H1 (cell line): ENCODE measurements at regions not wholly inside any gene's neighbourhood (a gene's known extent, or its start where the extent isn't known, plus 50 kb on each side); places are given as distances from the start of the nearest gene placed in this dataset.

Experiments
- CTCF ChIA-PET: fragments of 300-600 bp; sonication (Branson Sonifier 250); formaldehyde crosslinking; loops from one replicate; lab custom pipeline; 2021; ENCODE audit not compliant: partially characterized antibody; lab: Charles Lee
- POLR2A ChIA-PET: fragments of 300-600 bp; sonication (Branson Sonifier 250); formaldehyde crosslinking; loops from one replicate; lab custom pipeline; 2021; ENCODE audit warnings: inconsistent platforms; ENCODE audit not compliant: partially characterized antibody; lab: Charles Lee
- DNase-seq, 2 experiments: peaks; one replicate each; pipeline versions ENCODE4 v3.0.0 to v3.0.0-alpha.2; 2010 to 2022; ENCODE audit warnings: low spot score in 2 of 2, low read depth in 1 of 2, mixed read lengths in 1 of 2
- FAIRE-seq: peaks from 2 replicates; lab custom pipeline; 2011; peaks lifted over from hg19 to GRCh38; lab: Jason Lieb, UNC
- H2AFZ ChIP-seq: 2 replicates; pipeline ENCODE4 v1.8.1; 2012; ENCODE audit warnings: low read length, inconsistent platforms
- H2AK5ac ChIP-seq: 2 replicates; pipeline ENCODE4 v1.6.1; 2013; ENCODE audit warnings: low read depth, low read length
- H2BK120ac ChIP-seq: replicated peaks from 2 replicates; pipeline ENCODE3; 2013; ENCODE audit warnings: low read depth, low read length, inconsistent platforms
- H2BK12ac ChIP-seq: 2 replicates; pipeline ENCODE4 v1.6.1; 2013; ENCODE audit warnings: low read depth, low read length
- H2BK15ac ChIP-seq: 2 replicates; pipeline ENCODE4 v1.6.1; 2013; ENCODE audit warnings: low read length
- H2BK20ac ChIP-seq: 2 replicates; pipeline ENCODE4 v1.6.1; 2013; ENCODE audit warnings: low read length
- H2BK5ac ChIP-seq: 2 replicates; pipeline ENCODE4 v1.6.1; 2013; ENCODE audit warnings: low read depth, low read length
- H3K14ac ChIP-seq: 2 replicates; pipeline ENCODE4 v1.6.1; 2013; ENCODE audit warnings: inconsistent platforms; ENCODE audit not compliant: insufficient read length
- H3K18ac ChIP-seq: 2 replicates; pipeline ENCODE4 v1.6.1; 2013; ENCODE audit warnings: low read length; ENCODE audit errors: extremely low read depth
- H3K23ac ChIP-seq: 2 replicates; pipeline ENCODE4 v1.6.1; 2013; ENCODE audit warnings: inconsistent platforms; ENCODE audit not compliant: insufficient read length
- H3K23me2 ChIP-seq: 2 replicates; pipeline ENCODE4 v1.6.1; 2013; ENCODE audit warnings: low read depth, low read length
- H3K27ac ChIP-seq: 2 replicates; pipeline ENCODE4 v1.6.1; 2011; ENCODE audit warnings: low read depth, low read length, inconsistent platforms
- H3K27me3 ChIP-seq, 4 experiments: replicated peaks in 1 of 4; 1 replicate in 1 of 4; 2 replicates in 3 of 4; pipeline versions ENCODE4 v1.6.1 to v1.8.1; 2011 to 2013; ENCODE audit warnings: low read length in 3 of 4, mild to moderate bottlenecking in 3 of 4, inconsistent platforms in 2 of 4, mixed read lengths in 2 of 4, moderate library complexity in 1 of 4; ENCODE audit not compliant: control insufficient read depth in 3 of 4, insufficient read depth in 3 of 4; ENCODE audit errors: extremely low read depth in 1 of 4
- H3K36me3 ChIP-seq, 4 experiments: 2 replicates each; pipeline versions ENCODE4 v1.6.1 to v1.8.1; 2011 to 2013; ENCODE audit warnings: mild to moderate bottlenecking in 4 of 4, low read length in 3 of 4, moderate library complexity in 2 of 4, control low read depth in 1 of 4, inconsistent platforms in 1 of 4; ENCODE audit not compliant: insufficient read depth in 4 of 4, control insufficient read depth in 2 of 4
- H3K4ac ChIP-seq: replicated peaks from 2 replicates; pipeline ENCODE3; 2013; ENCODE audit warnings: low read length, low read depth, mixed read lengths, inconsistent platforms; ENCODE audit not compliant: insufficient read length
- H3K4me1 ChIP-seq, 4 experiments: replicated peaks in 1 of 4; 1 replicate in 1 of 4; 2 replicates in 3 of 4; pipeline versions ENCODE4 v1.6.1 to v1.8.1; 2011 to 2013; ENCODE audit warnings: low read length in 3 of 4, inconsistent platforms in 2 of 4, mixed read lengths in 1 of 4; ENCODE audit not compliant: insufficient read depth in 4 of 4, control insufficient read depth in 3 of 4
- H3K4me2 ChIP-seq, 2 experiments: 2 replicates each; pipeline versions ENCODE4 v1.6.1 to v1.8.1; 2011 to 2013; ENCODE audit warnings: low read depth in 2 of 2, low read length in 2 of 2, control low read depth in 1 of 2, inconsistent platforms in 1 of 2, mild to moderate bottlenecking in 1 of 2; ENCODE audit not compliant: insufficient read depth in 1 of 2
- H3K4me3 ChIP-seq, 4 experiments: fragments of 200-600, 300-600 bp in 1 of 4; sonication (generic), shearing (Covaris generic), sonication (Bioruptor Twin) in 1 of 4; 2 replicates each; pipeline versions ENCODE4 v1.5.1 to v1.8.1; 2011 to 2016; ENCODE audit warnings: low read length in 4 of 4, low read depth in 3 of 4, control low read depth in 2 of 4, inconsistent platforms in 2 of 4, mild to moderate bottlenecking in 2 of 4, mixed read lengths in 1 of 4, moderate library complexity in 1 of 4; ENCODE audit not compliant: insufficient read depth in 2 of 4; ENCODE audit errors: extremely low read depth in 1 of 4
- H3K56ac ChIP-seq: replicated peaks from 2 replicates; pipeline ENCODE3; 2013; ENCODE audit warnings: low read depth, mild to moderate bottlenecking, mixed read lengths, low read length, inconsistent platforms; ENCODE audit not compliant: insufficient read length
- H3K79me1 ChIP-seq: 2 replicates; pipeline ENCODE4 v1.6.1; 2013; ENCODE audit warnings: low read depth, low read length, control low read depth
- H3K79me2 ChIP-seq, 2 experiments: 2 replicates each; pipeline versions ENCODE4 v1.6.1 to v1.8.1; 2012 to 2013; ENCODE audit warnings: low read length in 2 of 2, mild to moderate bottlenecking in 2 of 2, inconsistent platforms in 1 of 2; ENCODE audit not compliant: insufficient read depth in 2 of 2, control insufficient read depth in 1 of 2
- H3K9ac ChIP-seq, 4 experiments: replicated peaks in 1 of 4; 1 replicate in 1 of 4; 2 replicates in 3 of 4; pipeline versions ENCODE4 v1.6.1 to v1.8.1; 2011 to 2013; ENCODE audit warnings: low read depth in 3 of 4, low read length in 3 of 4, control low read depth in 2 of 4, mild to moderate bottlenecking in 2 of 4, moderate library complexity in 2 of 4, inconsistent platforms in 1 of 4; ENCODE audit errors: extremely low read depth in 1 of 4
- H3K9me3 ChIP-seq, 2 experiments: 2 replicates each; pipeline versions ENCODE4 v1.6.1 to v1.8.1; 2012 to 2013; ENCODE audit warnings: mild to moderate bottlenecking in 2 of 2, moderate library complexity in 2 of 2, control low read depth in 1 of 2, inconsistent platforms in 1 of 2, low read depth in 1 of 2, low read length in 1 of 2, mixed read lengths in 1 of 2; ENCODE audit not compliant: insufficient read depth in 2 of 2
- H4K20me1 ChIP-seq, 2 experiments: replicated peaks in 1 of 2; 2 replicates each; pipeline versions ENCODE3 to v1.8.1; 2011 to 2013; ENCODE audit warnings: inconsistent platforms in 2 of 2, low read length in 2 of 2, mild to moderate bottlenecking in 1 of 2; ENCODE audit not compliant: insufficient read depth in 2 of 2, control insufficient read depth in 1 of 2
- H4K5ac ChIP-seq: 2 replicates; pipeline ENCODE4 v1.6.1; 2013; ENCODE audit warnings: low read length, low read depth, mixed read lengths, inconsistent platforms; ENCODE audit not compliant: insufficient read length
- H4K8ac ChIP-seq: 2 replicates; pipeline ENCODE4 v1.8.0; 2013; ENCODE audit warnings: mild to moderate bottlenecking, moderate library complexity, low read length, inconsistent platforms; ENCODE audit not compliant: insufficient read depth; ENCODE audit errors: extremely low read depth
- H4K91ac ChIP-seq: replicated peaks from 2 replicates; pipeline ENCODE3; 2013; ENCODE audit warnings: low read length, mixed read lengths, inconsistent platforms; ENCODE audit not compliant: insufficient read length
- BCL11A ChIP-seq, 2 experiments: IDR thresholded peaks; one replicate each; pipeline ENCODE4 v1.6.1; 2011; ENCODE audit warnings: low read depth in 2 of 2, low read length in 2 of 2, mild to moderate bottlenecking in 2 of 2
- CEBPB ChIP-seq: IDR thresholded peaks from 2 replicates; pipeline ENCODE4 v1.6.1; 2012; ENCODE audit warnings: low read depth, low read length
- CREB1 ChIP-seq: IDR thresholded peaks from 2 replicates; pipeline ENCODE4 v1.6.1; 2012; ENCODE audit warnings: inconsistent platforms
- GTF2F1 ChIP-seq: IDR thresholded peaks from 2 replicates; pipeline ENCODE4 v1.6.1; 2012; ENCODE audit warnings: low read depth, low read length, improper control_type of control experiment, borderline replicate concordance
- KDM4A ChIP-seq: IDR thresholded peaks from one replicate; pipeline ENCODE4 v1.7.1; 2012; ENCODE audit warnings: low read depth, mild to moderate bottlenecking, moderate library complexity, low read length, inconsistent platforms; ENCODE audit not compliant: severe bottlenecking
- SIN3A ChIP-seq, 2 experiments: IDR thresholded peaks in 1 of 2; conservative IDR thresholded peaks in 1 of 2; 2 replicates each; pipeline ENCODE4 v1.6.1; 2011 to 2012; ENCODE audit warnings: low read length in 2 of 2, improper control_type of control experiment in 1 of 2, low read depth in 1 of 2, mild to moderate bottlenecking in 1 of 2
- SIX5 ChIP-seq: IDR thresholded peaks from 2 replicates; pipeline ENCODE4 v1.6.1; 2011; ENCODE audit warnings: mild to moderate bottlenecking, low read depth, low read length
- SP1 ChIP-seq: IDR thresholded peaks from 2 replicates; pipeline ENCODE4 v1.6.1; 2011; ENCODE audit warnings: low read depth, low read length
- TAF7 ChIP-seq: optimal IDR thresholded peaks from 2 replicates; pipeline ENCODE3; 2011; ENCODE audit warnings: low read depth, mild to moderate bottlenecking, inconsistent platforms, low read length, moderate library complexity, borderline replicate concordance
- WGBS, 2 experiments: shearing (Covaris generic) in 1 of 2; methylation state at CpG; one replicate each; pipeline versions ENCODE4 v1.1.6 to v1.1.7; 2013 to 2015; ENCODE audit warnings: low lambda C conversion rate in 2 of 2, mixed read lengths in 2 of 2, inconsistent platforms in 1 of 2, low coverage in 1 of 2, missing lambda C conversion rate in 1 of 2; ENCODE audit not compliant: insufficient replicate concordance in 2 of 2, insufficient coverage in 1 of 2, insufficient read length in 1 of 2; ENCODE audit errors: extremely low coverage in 1 of 2, missing lambda C conversion rate in 1 of 2; 5-methylcytosine and 5-hydroxymethylcytosine counted together
- TF ChIP-seq, protein P1 (sequence below), 3 experiments: IDR thresholded peaks; 1 replicate in 2 of 3; 2 replicates in 1 of 3; pipeline versions ENCODE4 v1.5.1 to v1.6.1; 2011; ENCODE audit warnings: low read length in 3 of 3, mild to moderate bottlenecking in 3 of 3, inconsistent platforms in 2 of 3, low read depth in 1 of 3, moderate library complexity in 1 of 3; ENCODE audit not compliant: insufficient read depth in 1 of 3; ENCODE audit errors: control extremely low read depth in 1 of 3
- TF ChIP-seq, protein P2 (sequence below): IDR thresholded peaks from 2 replicates; pipeline ENCODE4 v1.6.1; 2012; ENCODE audit warnings: low read length, inconsistent platforms

DNA sequence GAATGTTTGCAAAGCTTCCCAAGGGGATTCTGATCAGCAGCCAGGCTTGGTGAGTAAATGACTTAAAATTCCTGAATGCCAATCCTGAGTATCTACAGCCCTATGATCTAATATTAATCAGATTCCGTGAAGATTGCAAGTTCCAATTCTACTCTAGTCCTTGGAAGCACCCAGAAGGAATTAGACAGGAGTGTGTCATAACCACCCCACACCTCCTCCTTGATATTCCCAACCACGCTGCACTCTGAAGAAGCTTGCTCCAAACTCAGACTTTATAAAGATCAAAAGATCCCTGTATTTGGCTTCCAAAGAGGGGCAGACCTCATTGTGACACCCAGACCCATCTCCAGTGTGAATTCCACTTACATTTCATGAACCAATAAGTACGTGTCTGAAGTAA is 306.0 kb downstream of the BCL11B start:
- Histone ChIP-seq H3K14ac (no peak overlapping the region), H2BK120ac (no peak overlapping the region), H3K79me1 (no peaks in the 10 kb centered on the region), H3K9me3 (peaks cover 0 to 3% of the 10 kb centered on the region in 2 experiments; a peak in 1 of 4 replicates), H3K79me2 (no peaks in the 10 kb centered on the region), H4K5ac (no peak overlapping the region), H3K27ac (no peak overlapping the region), H2BK15ac (no peak overlapping the region), H3K56ac (no peak overlapping the region), H2BK5ac (no peak overlapping the region), H3K4ac (no peak overlapping the region), H4K91ac (no peak overlapping the region), H4K8ac (no peak overlapping the region), H3K9ac (no peak overlapping the region), H3K4me2 (no peak overlapping the region), H2AFZ (no peak overlapping the region), H2AK5ac (no peak overlapping the region), H4K20me1 (no peaks in the 10 kb centered on the region), H2BK20ac (no peak overlapping the region), H3K23me2 (no peaks in the 10 kb centered on the region), H2BK12ac (no peak overlapping the region), H3K36me3 (no peaks in the 10 kb centered on the region), H3K23ac (no peak overlapping the region), H3K4me3 (no peak overlapping the region), H3K4me1 (peaks cover 0 to 2% (median 0%) of the 10 kb centered on the region in 4 experiments; a peak in 1 of 7 replicates), H3K27me3 (no peaks in the 10 kb centered on the region; a peak in 1 of 7 replicates), H3K18ac (no peak overlapping the region)
- DNase-seq = no peak
- POLR2A ChIA-PET = no interaction called here
- WGBS, 2 experiments = 92% methylated on average over 3 of the region's 3 CpGs; no CpG with 5 or more reads in 1 of the 2 experiments
- no peak for FAIRE-seq
- CTCF ChIA-PET = interaction anchor here (1.4 kb wide), 1 partner anchor 9 kb away, joined by 3 read pairs; no protein-coding TSS in a partner anchor
- TF ChIP-seq GTF2F1 (no peak), SIX5 (no peak), BCL11A (IDR thresholded peaks at IDR 0.05; ENCODE audit: low read depth in 2 of 2, low read length in 2 of 2) (no peak), TAF7 (no peak), CREB1 (no peak), CEBPB (no peak), SP1 (no peak), SIN3A (conservative IDR thresholded peaks at IDR 0.05 in 1 of 2, IDR thresholded peaks at IDR 0.05 in 1 of 2; ENCODE audit: low read depth in 1 of 2, low read length in 2 of 2) (no peak), KDM4A (no peak)
- TF ChIP-seq, protein P1, sequence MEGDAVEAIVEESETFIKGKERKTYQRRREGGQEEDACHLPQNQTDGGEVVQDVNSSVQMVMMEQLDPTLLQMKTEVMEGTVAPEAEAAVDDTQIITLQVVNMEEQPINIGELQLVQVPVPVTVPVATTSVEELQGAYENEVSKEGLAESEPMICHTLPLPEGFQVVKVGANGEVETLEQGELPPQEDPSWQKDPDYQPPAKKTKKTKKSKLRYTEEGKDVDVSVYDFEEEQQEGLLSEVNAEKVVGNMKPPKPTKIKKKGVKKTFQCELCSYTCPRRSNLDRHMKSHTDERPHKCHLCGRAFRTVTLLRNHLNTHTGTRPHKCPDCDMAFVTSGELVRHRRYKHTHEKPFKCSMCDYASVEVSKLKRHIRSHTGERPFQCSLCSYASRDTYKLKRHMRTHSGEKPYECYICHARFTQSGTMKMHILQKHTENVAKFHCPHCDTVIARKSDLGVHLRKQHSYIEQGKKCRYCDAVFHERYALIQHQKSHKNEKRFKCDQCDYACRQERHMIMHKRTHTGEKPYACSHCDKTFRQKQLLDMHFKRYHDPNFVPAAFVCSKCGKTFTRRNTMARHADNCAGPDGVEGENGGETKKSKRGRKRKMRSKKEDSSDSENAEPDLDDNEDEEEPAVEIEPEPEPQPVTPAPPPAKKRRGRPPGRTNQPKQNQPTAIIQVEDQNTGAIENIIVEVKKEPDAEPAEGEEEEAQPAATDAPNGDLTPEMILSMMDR (IDR thresholded peaks at IDR 0.05; ENCODE audit: control extremely low read depth in 1 of 3, insufficient read depth in 1 of 3, low read depth in 1 of 3, low read length in 3 of 3) = no peak
- TF ChIP-seq, protein P2, sequence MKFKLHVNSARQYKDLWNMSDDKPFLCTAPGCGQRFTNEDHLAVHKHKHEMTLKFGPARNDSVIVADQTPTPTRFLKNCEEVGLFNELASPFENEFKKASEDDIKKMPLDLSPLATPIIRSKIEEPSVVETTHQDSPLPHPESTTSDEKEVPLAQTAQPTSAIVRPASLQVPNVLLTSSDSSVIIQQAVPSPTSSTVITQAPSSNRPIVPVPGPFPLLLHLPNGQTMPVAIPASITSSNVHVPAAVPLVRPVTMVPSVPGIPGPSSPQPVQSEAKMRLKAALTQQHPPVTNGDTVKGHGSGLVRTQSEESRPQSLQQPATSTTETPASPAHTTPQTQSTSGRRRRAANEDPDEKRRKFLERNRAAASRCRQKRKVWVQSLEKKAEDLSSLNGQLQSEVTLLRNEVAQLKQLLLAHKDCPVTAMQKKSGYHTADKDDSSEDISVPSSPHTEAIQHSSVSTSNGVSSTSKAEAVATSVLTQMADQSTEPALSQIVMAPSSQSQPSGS = no peak
